Neutrophil (primary cell): ENCODE measurements at regions not wholly inside any gene's neighbourhood (a gene's known extent, or its start where the extent isn't known, plus 50 kb on each side); places are given as distances from the start of the nearest gene placed in this dataset.

ENCODE experiments used
- H3K27ac ChIP-seq: fragments of 200-600 bp; sonication (generic); 2 replicates; pipeline ENCODE4 v1.5.1; 2016; ENCODE audit warnings: mild to moderate bottlenecking, moderate library complexity
- H3K27me3 ChIP-seq: fragments of 200-600 bp; sonication (generic); 2 replicates; pipeline ENCODE4 v1.6.0; 2016; ENCODE audit warnings: mild to moderate bottlenecking
- H3K36me3 ChIP-seq: fragments of 200-600 bp; sonication (generic); 2 replicates; pipeline ENCODE4 v1.5.1; 2017
- H3K4me1 ChIP-seq, 2 experiments: fragments of 200-600 bp in 1 of 2; sonication (generic) in 1 of 2; 1 replicate in 1 of 2; 2 replicates in 1 of 2; pipeline versions ENCODE4 v1.5.1 to v1.6.1; 2013 to 2016; ENCODE audit warnings: low read depth in 1 of 2, low read length in 1 of 2, mild to moderate bottlenecking in 1 of 2, moderate library complexity in 1 of 2; ENCODE audit not compliant: control insufficient read depth in 1 of 2, insufficient read depth in 1 of 2
- H3K4me3 ChIP-seq, 2 experiments: fragments of 200-600 bp in 1 of 2; sonication (generic) in 1 of 2; 1 replicate in 1 of 2; 2 replicates in 1 of 2; pipeline ENCODE4 v1.5.1; 2013 to 2016; ENCODE audit warnings: low read depth in 1 of 2, low read length in 1 of 2, mild to moderate bottlenecking in 1 of 2, moderate library complexity in 1 of 2
- H3K9me3 ChIP-seq: fragments of 200-600 bp; sonication (generic); 2 replicates; pipeline ENCODE4 v1.5.1; 2016
- CTCF ChIP-seq: fragments of 200-600 bp; sonication (generic); IDR thresholded peaks from 2 replicates; pipeline ENCODE4 v1.5.1; 2016; ENCODE audit warnings: antibody characterized with exemption

GRCh38 chr15:79560384-79560783, 128.2 kb downstream of the MINAR1 start:
- Histone ChIP-seq H3K9me3 (no peaks in the 10 kb centered on the region), H3K4me1 (no peaks in the 10 kb centered on the region), H3K4me3 (no peak overlapping the region), H3K36me3 (no peaks in the 10 kb centered on the region), H3K27ac (no peak overlapping the region), H3K27me3 (peaks cover 58% of the 10 kb centered on the region)
- no peak for TF ChIP-seq CTCF

GRCh38 chr15:79561982-79562381, 129.8 kb downstream of the MINAR1 start:
- Histone ChIP-seq H3K4me3 (no peak overlapping the region), H3K4me1 (no peaks in the 10 kb centered on the region), H3K27ac (no peak overlapping the region)

GRCh38 chr15:79562403-79562815, 130.3 kb downstream of the MINAR1 start:
- TF ChIP-seq CTCF: no peak
- no peak overlapping the region for H3K27ac ChIP-seq
- no peak overlapping the region for H3K4me3 ChIP-seq
- peaks cover 54% of the 10 kb centered on the region for H3K27me3 ChIP-seq
- H3K9me3 ChIP-seq: no peaks in the 10 kb centered on the region
- H3K4me1 ChIP-seq: no peaks in the 10 kb centered on the region
- no peaks in the 10 kb centered on the region for H3K36me3 ChIP-seq

More at GRCh38 chr15:79561982-79562381, 129.8 kb downstream of the MINAR1 start:
- Histone ChIP-seq H3K36me3 (no peaks in the 10 kb centered on the region), H3K27me3 (peaks cover 56% of the 10 kb centered on the region), H3K9me3 (no peaks in the 10 kb centered on the region)
- TF ChIP-seq CTCF: no peak

GRCh38 chr15:79562899-79563298, 130.8 kb downstream of the MINAR1 start:
- no peak overlapping the region for H3K4me3 ChIP-seq
- no peaks in the 10 kb centered on the region for H3K9me3 ChIP-seq
- no peak overlapping the region for H3K27ac ChIP-seq
- H3K27me3 ChIP-seq: peaks cover 54% of the 10 kb centered on the region
- no peak for TF ChIP-seq CTCF
- H3K36me3 ChIP-seq: no peaks in the 10 kb centered on the region
- no peaks in the 10 kb centered on the region for H3K4me1 ChIP-seq

- H3K27me3 ChIP-seq: peaks cover 25% of the 10 kb centered on the region
- no peaks in the 10 kb centered on the region for H3K9me3 ChIP-seq
- no peak overlapping the region for H3K4me3 ChIP-seq
- no peak for TF ChIP-seq CTCF
- H3K4me1 ChIP-seq: peaks cover 10 to 17% of the 10 kb centered on the region in 2 experiments
- H3K36me3 ChIP-seq: no peaks in the 10 kb centered on the region
- no peak overlapping the region for H3K27ac ChIP-seq
These were observed 137.9 kb downstream of the MINAR1 start for GRCh38 chr15:79570004-79570403.
